SH-SY5Y (cell line): ENCODE measurements at regions not wholly inside any gene's neighbourhood (a gene's known extent, or its start where the extent isn't known, plus 50 kb on each side); places are given as distances from the start of the nearest gene placed in this dataset.

Experiments used
- GATA2 ChIP-seq: IDR thresholded peaks from 2 replicates; pipeline ENCODE4 v1.6.1; 2011; ENCODE audit warnings: mild to moderate bottlenecking, low read depth, low read length
- GATA3 ChIP-seq: IDR thresholded peaks from 2 replicates; pipeline ENCODE4 v1.6.1; 2011; ENCODE audit warnings: low read depth, mild to moderate bottlenecking, low read length, moderate library complexity

DNA sequence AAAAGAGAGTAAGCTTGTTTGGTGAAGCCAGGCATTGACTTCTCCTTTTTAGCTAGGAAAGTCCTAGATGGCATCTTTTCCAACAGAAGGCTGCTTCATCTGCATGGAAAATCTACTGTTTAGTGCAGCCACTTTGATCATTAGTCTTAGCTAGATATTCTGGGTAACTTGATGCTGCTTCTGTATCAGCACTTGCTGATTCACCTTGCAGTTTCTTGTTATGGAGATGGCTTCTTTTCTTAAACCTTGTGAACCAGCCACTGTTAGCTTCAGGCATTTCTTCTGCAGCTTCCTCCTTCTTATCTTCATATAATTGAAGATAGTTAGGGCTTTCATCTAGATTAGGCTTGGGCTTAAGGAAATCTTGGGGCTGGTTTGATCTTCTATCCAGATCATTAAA, 639.7 kb downstream of the TDRD15 start:
- TF ChIP-seq GATA3 = no peak
- TF ChIP-seq GATA2 = no peak
